Skin of body (tissue), 1 donor: ENCODE measurements at regions not wholly inside any gene's neighbourhood (a gene's known extent, or its start where the extent isn't known, plus 50 kb on each side); places are given as distances from the start of the nearest gene placed in this dataset.

Experiments used
- DNase-seq: peaks from one replicate; lab custom pipeline; 2025; lab: John Stamatoyannopoulos, UW

DNA sequence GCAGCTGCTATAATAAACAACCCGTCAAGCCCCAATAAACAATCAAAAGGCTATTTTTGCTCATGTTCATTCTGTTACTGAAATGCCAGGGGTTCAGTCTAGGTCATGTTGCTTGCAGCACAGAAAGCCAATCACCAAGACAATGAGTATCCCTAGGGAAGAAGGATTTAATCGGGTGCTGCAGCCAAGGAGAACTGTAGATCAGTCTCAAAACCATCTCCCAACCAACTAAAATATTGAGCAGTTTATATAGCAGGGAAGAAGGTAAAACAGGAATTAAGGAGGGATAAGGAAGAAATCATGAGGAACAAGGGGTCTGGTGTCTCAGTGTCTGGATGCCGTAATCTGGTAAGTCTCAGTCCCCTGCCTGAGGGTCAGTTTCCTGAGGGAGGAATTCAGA is 169.5 kb downstream of the BLID start:
- DNase-seq = no peak

DNA sequence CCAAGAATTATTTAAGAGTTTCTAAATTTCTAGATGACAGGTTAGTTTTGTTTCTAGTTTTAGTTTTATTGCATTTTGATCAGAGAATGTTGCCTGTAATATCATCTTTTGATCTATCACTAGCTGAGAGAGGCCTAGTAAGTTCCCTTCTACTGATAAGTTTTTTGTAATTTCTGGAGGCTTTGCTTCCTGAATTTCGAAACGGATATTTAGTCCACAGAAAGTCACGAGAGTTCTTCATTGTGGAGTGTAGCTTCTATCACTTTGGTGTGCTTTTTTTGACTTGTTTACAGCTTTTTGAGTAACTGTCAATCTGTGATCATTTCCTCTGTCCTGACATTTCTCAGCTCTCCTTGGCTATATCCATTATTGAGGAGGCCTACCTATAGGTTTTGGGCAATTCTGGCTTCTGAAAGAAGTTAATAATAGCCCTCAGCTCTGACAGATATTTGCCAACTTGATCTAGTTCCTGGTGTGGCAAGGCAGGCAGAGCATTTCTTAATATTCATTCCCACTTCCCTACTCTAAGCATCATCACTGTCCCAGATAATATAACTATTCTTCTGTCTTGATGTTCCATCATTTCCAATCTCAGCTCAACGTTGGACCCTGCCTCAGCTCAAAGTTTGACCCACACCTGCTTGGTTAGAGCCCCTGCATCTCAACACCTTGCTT is 171.3 kb downstream of the BLID start:
- DNase-seq = no peak

DNA sequence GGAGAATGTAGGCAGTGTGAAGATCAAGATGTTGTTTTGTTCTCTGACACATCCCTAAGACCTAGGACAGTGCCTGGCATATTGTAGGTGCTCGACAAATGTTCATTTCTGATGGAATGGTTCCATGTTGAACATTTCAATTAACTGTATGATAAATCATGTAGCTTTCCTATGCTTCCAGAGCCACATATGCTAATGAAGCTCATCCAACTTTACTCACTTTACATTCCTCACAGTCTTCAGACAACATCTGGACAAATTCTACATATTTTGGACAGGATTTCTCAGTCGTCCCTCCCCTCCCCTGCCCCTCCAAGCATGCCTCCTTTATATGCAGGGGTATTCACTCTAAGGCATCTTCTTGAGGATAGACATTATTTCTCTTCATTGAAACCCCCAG is 177.9 kb downstream of the BLID start:
- no peak for DNase-seq

DNA sequence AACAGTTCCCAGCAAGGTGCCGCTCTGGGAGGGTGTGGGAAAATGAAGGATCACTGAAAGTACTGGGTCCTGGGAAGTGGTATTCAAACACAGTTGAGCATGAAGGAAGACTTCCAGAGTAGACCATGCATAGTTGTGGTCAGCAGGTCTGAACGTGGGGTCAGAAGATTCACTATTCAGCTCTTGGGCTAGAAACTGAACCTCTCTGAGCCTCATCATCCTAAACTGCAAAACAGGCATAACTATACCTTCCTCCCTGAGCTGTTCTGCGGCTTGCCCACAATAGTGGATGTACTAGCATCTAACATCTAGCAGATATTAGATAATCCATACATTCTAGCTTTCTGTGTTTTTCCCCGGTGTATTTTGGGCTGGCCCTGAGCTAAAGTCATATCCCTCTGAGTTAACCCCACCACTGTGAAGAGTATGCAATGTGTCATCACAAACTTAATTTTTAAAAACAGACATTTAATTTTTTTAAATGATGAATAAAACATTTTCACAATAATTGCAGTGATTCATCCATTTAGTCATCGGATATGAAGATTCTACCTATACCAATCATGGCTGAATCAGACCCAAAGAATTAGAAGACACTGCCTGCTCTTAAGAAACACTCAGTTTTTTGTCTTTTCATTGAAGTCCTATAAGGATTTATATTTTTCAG is 179.1 kb downstream of the BLID start:
- DNase-seq = no peak

DNA sequence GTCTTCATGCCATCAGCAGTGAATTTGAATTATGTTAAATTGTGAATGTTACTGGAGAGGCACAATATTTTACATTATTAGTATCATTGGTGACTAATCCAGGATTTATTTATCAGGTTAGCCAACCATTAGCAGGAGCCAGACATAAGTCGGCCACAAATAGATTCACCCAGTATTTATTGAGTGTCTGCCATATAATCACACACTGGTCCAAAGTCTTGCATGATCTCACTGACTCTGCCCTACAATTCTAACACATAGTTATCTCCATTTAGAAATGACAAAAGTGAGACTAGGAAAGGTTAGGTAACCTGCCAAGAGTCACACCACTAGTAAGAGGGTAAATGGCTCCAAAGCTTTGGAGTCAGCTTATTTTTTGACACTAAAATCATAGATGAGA is 179.6 kb downstream of the BLID start:
- no peak for DNase-seq

DNA sequence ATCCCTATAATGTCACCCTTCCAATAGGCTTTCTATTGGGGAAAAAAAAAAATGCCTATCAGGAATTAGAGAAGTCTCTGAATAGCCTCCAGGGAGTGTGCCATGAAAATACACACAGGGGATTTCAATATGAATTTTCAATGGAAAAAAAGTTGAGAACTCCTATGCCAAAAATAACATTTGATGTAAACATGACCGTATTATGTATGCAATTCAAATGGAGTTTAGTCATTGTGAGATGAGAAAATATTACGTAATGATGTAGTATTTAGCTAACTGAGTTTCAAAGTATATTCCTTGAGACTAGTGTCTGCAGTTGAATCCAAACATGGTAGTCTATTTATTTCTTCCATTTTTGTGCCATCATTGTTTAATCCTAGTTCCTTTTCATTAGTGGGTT is 182.3 kb downstream of the BLID start:
- no peak for DNase-seq

DNA sequence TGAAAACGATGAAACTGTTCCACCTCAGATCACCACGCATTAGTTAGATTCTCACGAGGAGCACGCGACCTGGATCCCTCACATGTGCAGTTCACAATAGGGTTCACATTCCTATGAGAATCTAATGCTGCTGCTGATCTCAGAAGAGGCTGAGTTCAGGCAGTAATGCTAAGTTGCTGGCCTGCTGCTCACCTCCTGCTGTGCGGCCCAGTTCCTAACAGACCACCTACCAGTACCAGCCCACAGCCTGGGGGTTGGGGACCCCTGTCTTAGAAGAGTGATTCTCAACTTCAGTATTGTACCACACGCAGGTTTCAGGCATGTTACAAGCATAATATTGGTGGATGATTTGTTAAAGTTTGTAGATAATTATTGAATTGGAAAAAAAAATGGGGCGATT is 182.7 kb downstream of the BLID start:
- no peak for DNase-seq

DNA sequence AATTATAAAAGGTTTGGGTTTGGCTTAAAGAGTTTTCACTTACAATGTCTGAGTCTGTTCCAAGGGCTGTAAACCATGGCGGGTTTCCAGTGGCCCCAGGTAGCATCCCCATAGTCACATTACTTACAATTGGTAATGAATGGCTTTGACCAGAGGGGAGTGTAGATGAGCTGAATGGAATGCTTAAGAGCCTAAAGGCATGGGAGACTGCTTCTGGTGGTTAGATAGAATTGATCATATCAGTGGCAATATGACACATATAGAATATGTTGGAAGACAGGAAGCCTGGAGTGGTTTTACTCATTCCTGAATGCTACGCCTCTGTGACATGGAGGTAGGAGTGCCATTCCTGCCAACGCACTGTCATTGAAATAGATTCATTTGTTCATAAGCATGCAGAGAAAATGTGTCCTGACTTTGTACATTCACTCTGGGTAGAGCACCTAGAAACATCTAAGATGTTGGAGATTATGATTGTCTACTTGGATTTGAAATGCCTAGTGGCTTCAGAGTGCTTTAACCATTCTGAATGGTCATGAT is 183.3 kb downstream of the BLID start:
- no peak for DNase-seq

DNA sequence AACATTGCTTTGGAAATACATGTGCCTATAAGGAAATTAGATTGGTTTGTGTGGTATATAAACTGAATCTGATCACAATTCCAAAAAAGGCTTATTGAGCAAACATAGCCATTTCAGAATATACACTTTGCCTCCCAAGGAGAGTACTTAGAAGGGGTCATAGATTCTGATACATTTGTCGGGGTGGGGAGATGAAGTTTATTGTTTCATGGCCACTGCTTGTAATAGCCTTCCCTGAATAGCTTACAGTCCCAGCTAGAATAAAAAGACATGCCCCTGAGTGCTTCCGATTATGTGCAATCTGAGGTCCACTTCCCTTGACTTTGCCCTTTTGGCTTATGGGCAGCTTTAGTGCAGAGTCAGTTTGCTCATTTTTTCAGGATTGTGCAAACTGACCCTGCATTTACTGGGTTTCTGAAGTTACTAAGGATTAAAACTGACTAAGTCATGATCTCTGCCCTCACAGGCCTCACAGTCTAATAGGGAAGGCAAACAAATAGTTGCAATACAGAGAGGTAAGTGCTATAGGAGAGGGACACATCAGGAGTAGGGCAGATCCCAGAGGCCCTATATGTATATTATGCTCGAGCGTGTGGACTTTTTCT is 184.2 kb downstream of the BLID start:
- no peak for DNase-seq

DNA sequence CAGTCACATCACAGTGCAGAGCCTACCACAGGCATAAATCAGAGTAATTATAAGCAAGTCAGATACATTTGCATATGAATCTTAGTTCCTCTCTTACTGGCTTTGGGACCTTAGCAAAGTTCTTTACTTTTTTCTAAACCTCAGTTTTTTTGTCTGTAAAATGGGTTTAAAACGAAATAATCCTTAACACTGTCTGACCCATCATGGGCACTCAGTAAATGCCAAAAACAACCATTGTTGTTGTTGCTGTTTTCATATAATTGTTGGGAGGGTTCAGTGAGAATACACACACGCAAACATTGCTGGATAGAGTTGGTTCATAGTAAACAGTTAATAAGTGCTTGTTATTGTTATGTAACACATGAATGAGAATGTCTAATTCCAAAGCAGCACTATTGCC is 184.9 kb downstream of the BLID start:
- DNase-seq = no peak

DNA sequence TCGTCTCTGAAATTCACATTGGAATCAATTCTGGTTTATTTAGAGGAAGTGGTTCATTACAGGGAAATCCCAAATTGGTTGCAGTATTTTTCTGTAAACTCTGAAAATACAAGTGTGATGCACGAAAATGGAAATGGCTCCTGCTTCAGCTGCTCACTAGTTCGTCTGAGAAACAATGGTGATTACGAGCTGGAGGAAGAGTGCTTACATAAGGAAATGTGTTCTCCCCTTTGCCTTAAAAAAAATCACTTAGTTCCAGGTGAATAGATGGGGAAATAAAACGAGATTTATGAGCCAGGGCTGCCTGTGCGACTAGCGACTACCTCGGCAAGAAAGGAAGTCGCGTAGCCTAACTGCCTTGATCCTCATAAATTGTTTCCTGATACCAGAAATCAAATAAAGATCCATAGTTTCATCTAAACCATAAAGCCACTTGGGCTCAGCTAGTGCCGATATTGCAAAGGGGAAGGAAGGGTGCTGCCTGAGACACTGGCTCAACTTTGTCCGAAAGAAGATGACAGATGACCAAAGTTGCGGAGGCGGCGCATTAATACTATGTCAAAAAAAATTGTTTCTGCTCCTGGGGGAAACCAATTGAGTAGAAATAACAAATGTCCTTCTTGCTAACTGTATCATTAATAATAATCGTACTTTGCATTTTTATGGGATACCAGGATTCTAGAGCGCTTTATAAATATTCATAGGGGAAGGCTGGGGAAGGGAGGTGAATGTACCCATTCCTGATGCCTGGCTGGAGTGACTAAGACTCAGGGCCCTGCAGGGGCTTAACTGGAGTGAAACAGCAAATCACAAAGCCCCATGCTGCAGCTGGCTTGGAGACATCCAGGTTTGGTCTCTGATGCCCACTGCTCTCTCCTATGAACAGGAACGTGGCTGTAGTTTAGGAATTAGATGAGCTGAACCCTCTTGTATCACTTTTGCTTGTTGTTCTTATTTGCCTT is 185.7 kb downstream of the BLID start:
- DNase-seq = peak; percentile 49

DNA sequence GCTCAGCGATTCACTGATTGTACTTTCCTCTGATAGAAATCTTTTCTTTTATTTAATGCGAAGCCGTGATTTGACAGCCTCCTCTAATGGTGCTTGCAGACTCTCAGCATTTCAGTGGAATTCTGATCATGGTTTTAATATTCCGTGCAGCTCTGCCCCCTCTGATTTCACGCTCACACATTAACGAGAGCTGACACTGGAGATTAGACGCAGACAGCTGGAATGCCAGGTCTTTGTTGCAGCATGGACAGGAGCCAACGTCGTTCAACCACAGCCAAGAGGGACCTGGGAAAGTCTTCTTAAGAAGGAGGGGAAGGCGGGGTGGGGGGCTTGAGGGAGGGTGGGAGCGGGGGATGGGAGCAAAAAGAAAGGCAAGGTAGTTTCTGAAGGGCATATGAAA is 186.4 kb downstream of the BLID start:
- peak; percentile 65 for DNase-seq

DNA sequence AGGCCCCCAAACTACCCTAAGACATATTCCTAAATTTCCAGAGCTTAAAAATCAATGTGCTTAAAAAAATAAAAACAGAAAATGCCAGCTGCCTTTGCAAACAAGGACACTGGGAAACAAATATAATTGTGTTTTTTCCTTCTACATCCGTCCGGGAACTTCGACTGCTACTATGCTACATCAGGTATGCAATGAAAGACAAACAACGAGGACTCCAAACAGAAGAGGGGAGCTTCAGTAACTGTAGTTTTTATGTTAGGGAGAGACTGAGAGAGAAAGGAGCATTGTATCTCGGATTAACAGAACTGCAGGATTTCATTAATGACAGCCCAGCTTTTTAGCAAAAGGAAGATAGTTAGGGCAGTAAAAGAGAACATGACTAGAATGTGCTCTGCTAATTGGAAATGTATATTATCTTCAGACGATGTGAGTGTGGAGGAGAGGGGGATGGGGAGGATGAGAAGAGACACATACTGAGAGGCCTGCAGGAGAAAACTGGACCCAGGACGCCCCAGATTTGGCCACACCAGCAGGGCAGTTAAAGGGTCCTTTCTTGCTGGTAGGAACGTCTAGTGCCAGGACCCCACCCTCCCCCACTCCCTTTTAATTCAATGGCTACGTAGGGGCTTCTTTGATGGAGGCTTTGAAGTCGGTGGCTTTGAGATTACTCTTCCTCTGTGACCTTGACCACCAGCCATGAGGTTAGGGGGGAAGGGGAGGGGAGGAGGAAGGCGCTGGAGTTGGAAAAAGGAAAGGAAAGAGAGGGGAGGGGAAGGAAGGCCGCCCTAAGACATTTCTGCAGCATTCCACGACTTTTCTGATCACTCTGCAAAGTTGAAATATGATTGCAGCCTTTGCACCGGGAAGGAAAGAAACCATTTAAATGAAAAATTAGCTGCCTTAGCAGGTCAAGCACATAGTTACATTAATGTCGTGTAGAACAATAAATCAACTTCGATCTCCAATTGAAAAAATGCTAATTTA is 187.1 kb downstream of the BLID start:
- peak; percentile 30 for DNase-seq

DNA sequence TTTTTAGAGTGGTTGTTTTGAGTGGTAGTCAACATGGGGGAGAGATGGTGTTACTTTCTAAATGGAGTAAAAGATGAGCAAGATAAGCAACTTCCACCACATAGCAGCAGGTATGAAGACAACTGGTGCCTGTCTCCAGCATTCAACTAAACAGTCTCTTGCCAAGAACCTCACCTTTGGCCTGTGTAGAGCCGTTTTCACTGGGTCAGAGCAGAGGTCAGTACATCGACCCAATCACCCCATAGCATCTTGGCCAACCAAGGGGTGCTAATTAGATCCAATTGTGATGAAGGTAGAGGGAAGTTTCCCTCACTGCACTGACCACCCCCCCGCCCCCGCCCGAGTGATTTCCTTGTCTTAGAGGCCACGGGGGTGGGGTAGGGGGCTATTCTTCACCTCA is 188.2 kb downstream of the BLID start:
- DNase-seq = no peak

DNA sequence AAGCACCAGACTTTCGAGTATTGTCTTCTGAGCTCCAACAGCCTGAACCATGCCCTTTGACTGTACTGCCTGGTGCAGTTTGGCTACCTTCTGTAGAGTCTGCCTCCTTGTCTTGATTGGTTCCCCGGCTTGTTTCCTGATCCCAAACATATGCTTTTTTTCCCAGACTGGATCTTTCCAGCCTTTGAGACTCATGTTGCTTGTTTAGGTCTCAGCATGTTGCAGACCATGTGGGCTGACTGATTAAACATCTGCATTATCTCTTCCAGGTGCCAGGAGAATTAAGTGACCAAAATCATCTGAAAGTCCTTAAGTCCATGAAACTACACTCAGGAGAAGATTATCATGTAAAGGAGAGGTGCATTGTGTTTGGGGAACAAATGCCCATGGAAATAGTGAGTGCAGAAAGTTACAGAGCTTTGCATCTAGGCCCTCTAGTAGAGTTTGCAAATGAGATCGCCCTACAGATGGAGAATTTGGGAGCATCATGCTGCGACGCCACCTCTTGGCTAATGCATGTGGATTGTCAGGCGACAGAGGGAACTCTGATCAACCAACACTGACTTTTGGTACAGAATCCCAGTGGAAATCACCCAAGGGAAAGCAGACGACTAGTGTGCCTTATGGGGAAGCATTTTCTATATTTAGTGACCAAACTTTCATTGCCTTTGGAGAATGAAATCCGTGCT is 188.8 kb downstream of the BLID start:
- peak; percentile 3 for DNase-seq

DNA sequence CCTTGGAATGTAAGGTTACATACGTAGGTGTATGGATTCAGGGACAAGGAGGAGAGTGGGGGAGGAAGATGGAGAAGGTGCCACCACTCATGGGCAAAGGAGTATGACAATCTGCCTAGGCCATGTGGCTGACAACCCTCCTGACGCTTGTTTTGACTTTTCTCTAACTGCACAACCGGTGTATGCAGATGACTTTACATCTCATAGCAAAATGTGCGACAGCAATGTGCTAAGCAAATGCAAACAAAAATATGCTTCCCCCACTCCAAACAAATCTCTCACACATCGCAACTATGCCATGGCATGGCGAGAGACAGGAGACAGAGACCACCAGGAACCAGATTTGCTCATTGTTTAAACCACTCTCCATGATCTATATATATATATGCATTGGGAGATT is 191.8 kb downstream of the BLID start:
- no peak for DNase-seq

DNA sequence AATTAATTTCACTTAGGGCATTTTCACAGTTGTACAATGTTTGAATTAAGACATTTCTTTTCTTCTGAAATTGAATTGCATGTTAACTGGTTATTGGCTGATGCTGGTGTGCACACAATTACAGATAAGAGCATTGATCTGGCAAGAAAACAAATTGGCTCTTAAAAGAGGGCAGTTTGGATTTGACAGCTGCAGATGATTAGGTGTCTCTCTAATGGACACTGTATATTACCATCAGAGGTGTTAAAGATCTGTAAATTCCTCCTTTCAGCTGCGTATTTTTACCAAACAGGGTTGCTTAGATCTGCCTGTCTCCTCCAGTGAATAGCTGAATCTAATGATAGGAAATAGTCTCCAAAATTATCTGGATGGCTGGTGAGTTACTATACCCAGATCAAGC is 198.5 kb downstream of the BLID start:
- DNase-seq = no peak

DNA sequence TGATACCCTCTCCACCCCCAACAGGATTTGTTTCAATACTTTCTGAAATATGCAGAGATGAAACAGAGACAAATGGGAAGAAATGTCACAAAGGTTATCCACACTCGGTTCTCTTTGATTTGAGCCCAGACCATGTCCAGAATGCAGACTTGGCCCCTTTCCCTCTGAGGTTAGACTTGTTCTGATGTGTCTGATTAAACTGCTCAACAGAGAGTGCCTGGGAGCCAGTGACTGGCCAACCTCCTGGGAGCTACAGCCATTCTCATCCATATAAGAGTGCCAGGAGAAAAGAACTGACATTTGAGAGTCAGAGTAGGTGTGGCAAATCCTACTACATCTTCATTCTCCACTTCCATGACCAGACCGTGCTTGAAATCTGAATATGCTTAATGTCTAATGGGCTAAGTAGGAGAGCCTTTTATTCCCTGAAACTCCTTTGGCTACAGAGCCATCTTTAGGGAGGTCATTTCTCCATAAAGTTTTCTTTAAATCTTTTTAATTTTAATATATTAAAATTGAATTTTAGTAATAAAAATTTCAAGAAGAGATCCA is 201.4 kb downstream of the BLID start:
- DNase-seq = no peak

DNA sequence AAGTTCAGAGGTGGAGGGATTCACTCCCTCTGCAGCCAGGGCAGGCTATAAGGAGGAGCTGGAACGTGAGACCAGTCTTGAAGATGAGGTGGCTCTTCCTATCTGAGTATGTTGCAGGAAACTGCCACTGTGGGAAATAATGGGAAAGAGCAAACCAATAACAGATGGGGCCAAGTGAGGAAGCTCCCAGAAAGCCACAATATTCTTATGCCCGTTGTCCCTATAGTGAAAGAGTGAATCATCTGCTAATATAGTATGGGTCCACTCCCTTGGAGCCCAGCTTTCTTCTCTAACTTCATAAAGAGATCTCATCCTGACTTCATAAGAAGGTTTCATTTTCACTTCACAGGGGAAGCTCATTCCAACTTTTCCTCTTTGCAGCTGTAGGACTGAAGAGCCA is 206.4 kb downstream of the BLID start:
- no peak for DNase-seq

DNA sequence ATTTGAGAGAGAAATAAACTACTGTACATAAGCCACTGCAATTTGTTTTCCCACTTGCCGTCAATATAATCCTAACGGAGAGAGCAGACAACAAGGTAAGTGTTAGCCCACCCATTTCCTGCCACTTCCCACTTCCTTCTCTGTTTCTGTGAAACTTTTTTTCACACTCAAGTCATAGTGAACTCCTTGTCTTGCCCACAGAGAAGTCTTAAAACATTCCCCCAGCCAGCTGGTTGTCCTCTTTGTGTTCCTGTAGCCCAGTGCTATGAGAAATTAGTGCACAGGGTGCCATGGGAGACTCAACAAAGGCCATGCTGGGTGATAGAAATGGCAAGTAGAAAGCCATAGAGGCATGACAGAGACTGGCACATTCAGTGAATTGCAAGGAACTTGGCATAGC is 208.6 kb downstream of the BLID start:
- DNase-seq = no peak
